Skin epidermis (tissue), 12 donors: ENCODE measurements at regions not wholly inside any gene's neighbourhood (a gene's known extent, or its start where the extent isn't known, plus 50 kb on each side); places are given as distances from the start of the nearest gene placed in this dataset.

Experiments used
- H3K27ac ChIP-seq, 21 experiments: fragments of 200-600 bp; sonication (generic) in 11 of 21; one replicate each; pipeline ENCODE4 v1.5.0; 2020; ENCODE audit warnings: mild to moderate bottlenecking in 3 of 21, inconsistent platforms in 2 of 21, moderate library complexity in 2 of 21
- H3K4me3 ChIP-seq, 7 experiments: fragments of 200-600 bp; sonication (generic) in 2 of 7; one replicate each; pipeline ENCODE4 v1.5.0; 2020; ENCODE audit warnings: inconsistent platforms in 2 of 7, mild to moderate bottlenecking in 2 of 7, moderate library complexity in 1 of 7

GRCh38 chr19:31223740-31224534 lies 125.3 kb downstream of the TSHZ3 start:
- H3K4me3 ChIP-seq = no peak overlapping the region
- H3K27ac ChIP-seq = peak overlapping the region in 3 of 21 experiments; percentile 6 to 58 (median 42)

GRCh38 chr19:31220540-31220939 lies 128.7 kb downstream of the TSHZ3 start:
- peak overlapping the region in 1 of 21 experiments; percentile 19 for H3K27ac ChIP-seq
- no peak overlapping the region for H3K4me3 ChIP-seq

GRCh38 chr19:31214997-31215396 lies 134.2 kb downstream of the TSHZ3 start:
- Histone ChIP-seq H3K27ac (no peak overlapping the region), H3K4me3 (no peak overlapping the region)

GRCh38 chr19:31214086-31214485 lies 135.2 kb downstream of the TSHZ3 start:
- H3K27ac ChIP-seq = peak overlapping the region in 14 of 21 experiments; percentile 30 to 69 (median 52)
- no peak overlapping the region for H3K4me3 ChIP-seq

GRCh38 chr19:31211088-31211487 lies 138.1 kb downstream of the TSHZ3 start:
- Histone ChIP-seq H3K27ac (no peak overlapping the region), H3K4me3 (no peak overlapping the region)

- Histone ChIP-seq H3K4me3 (no peak overlapping the region), H3K27ac (no peak overlapping the region)
Observed at GRCh38 chr19:31205887-31206518, 143.2 kb downstream of the TSHZ3 start.

- H3K4me3 ChIP-seq = no peak overlapping the region
Observed at GRCh38 chr19:31204115-31204514, 145.1 kb downstream of the TSHZ3 start.

GRCh38 chr19:31185261-31185660 lies 164.0 kb downstream of the TSHZ3 start:
- H3K4me3 ChIP-seq = no peak overlapping the region

More at GRCh38 chr19:31204115-31204514, 145.1 kb downstream of the TSHZ3 start:
- H3K27ac ChIP-seq = no peak overlapping the region

GRCh38 chr19:31181535-31181934 lies 167.7 kb downstream of the TSHZ3 start:
- Histone ChIP-seq H3K27ac (no peak overlapping the region), H3K4me3 (no peak overlapping the region)

More at GRCh38 chr19:31185261-31185660, 164.0 kb downstream of the TSHZ3 start:
- no peak overlapping the region for H3K27ac ChIP-seq

GRCh38 chr19:31180907-31181306 lies 168.3 kb downstream of the TSHZ3 start:
- Histone ChIP-seq H3K4me3 (no peak overlapping the region), H3K27ac (no peak overlapping the region)

GRCh38 chr19:31179471-31179852 lies 169.8 kb downstream of the TSHZ3 start:
- no peak overlapping the region for H3K27ac ChIP-seq
- H3K4me3 ChIP-seq = no peak overlapping the region

- H3K27ac ChIP-seq = no peak overlapping the region
Observed at GRCh38 chr19:31178833-31179470, 170.3 kb downstream of the TSHZ3 start.

GRCh38 chr19:31177246-31177645 lies 172.0 kb downstream of the TSHZ3 start:
- Histone ChIP-seq H3K4me3 (no peak overlapping the region), H3K27ac (no peak overlapping the region)

More at GRCh38 chr19:31178833-31179470, 170.3 kb downstream of the TSHZ3 start:
- H3K4me3 ChIP-seq = no peak overlapping the region

- H3K27ac ChIP-seq = peak overlapping the region in 2 of 21 experiments; percentile 12 to 58
- no peak overlapping the region for H3K4me3 ChIP-seq
Observed at GRCh38 chr19:31175564-31176348, 173.5 kb downstream of the TSHZ3 start.

GRCh38 chr19:31174948-31175347 lies 174.3 kb downstream of the TSHZ3 start:
- peak overlapping the region in 2 of 21 experiments; percentile 10 to 58 for H3K27ac ChIP-seq
- no peak overlapping the region for H3K4me3 ChIP-seq

- Histone ChIP-seq H3K4me3 (no peak overlapping the region), H3K27ac (no peak overlapping the region)
Observed at GRCh38 chr19:31173991-31174390, 175.2 kb downstream of the TSHZ3 start.

- H3K4me3 ChIP-seq = no peak overlapping the region
Observed at GRCh38 chr19:31171936-31172335, 177.3 kb downstream of the TSHZ3 start.

GRCh38 chr19:31170046-31170445 lies 179.2 kb downstream of the TSHZ3 start:
- Histone ChIP-seq H3K4me3 (no peak overlapping the region), H3K27ac (no peak overlapping the region)

More at GRCh38 chr19:31171936-31172335, 177.3 kb downstream of the TSHZ3 start:
- no peak overlapping the region for H3K27ac ChIP-seq

GRCh38 chr19:31168106-31168625 lies 181.1 kb downstream of the TSHZ3 start:
- Histone ChIP-seq H3K4me3 (no peak overlapping the region), H3K27ac (no peak overlapping the region)

- no peak overlapping the region for H3K27ac ChIP-seq
- no peak overlapping the region for H3K4me3 ChIP-seq
Observed at GRCh38 chr19:31167690-31168089, 181.5 kb downstream of the TSHZ3 start.
